PC-3 (cell line): ENCODE measurements at regions not wholly inside any gene's neighbourhood (a gene's known extent, or its start where the extent isn't known, plus 50 kb on each side); places are given as distances from the start of the nearest gene placed in this dataset.

Source experiments
- CTCF ChIP-seq: fragments of 300-600 bp; sonication (generic); conservative IDR thresholded peaks from 2 replicates; pipeline ENCODE4 v1.5.1; 2017; ENCODE audit warnings: antibody characterized with exemption, low read depth, mild to moderate bottlenecking, low read length
- EZH2 ChIP-seq: fragments of 300-600 bp; sonication (generic); IDR thresholded peaks from one replicate; pipeline ENCODE4 v1.6.1; 2017; ENCODE audit warnings: antibody characterized with exemption, mild to moderate bottlenecking, low read length; ENCODE audit not compliant: unreplicated experiment
- EZH2phosphoT487 ChIP-seq: fragments of 300-600 bp; sonication (generic); IDR thresholded peaks from 2 replicates; pipeline ENCODE4 v1.6.1; 2018; ENCODE audit warnings: mild to moderate bottlenecking, antibody characterized with exemption, low read length, borderline replicate concordance

DNA sequence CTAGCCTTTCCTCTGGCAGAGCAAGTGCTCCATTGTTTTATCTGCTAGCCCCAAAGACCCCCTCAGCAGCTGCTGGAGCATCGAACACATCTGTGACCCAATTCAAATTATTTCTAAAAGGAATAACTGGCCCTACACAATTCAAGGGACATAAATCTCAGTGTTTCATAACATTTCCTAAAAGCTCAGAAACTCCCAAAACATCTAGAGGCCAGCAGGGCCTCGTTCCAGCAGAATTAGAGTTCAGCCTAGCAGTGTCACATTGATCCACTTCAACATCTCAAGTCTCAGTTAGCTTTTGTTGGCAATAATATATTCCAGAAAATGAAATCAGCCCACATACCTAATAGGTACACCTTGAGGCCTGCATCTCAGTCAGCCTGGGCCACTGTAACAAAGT is 179.1 kb downstream of the ETAA1 start:
- no peak for TF ChIP-seq EZH2
- no peak for TF ChIP-seq CTCF
- no peak for TF ChIP-seq EZH2phosphoT487
